GM18520 (cell line): ENCODE measurements at regions not wholly inside any gene's neighbourhood (a gene's known extent, or its start where the extent isn't known, plus 50 kb on each side); places are given as distances from the start of the nearest gene placed in this dataset.

Source experiments
- ATAC-seq: cut with Tn5 transposase; IDR thresholded peaks from one replicate; pipeline ENCODE4 v1.9.1; 2021; ENCODE audit not compliant: unreplicated experiment

- ATAC-seq = no peak
Observed at GRCh38 chr2:515441-516127, 161.6 kb downstream of the TMEM18 start.

GRCh38 chr2:513981-514706, 163.1 kb downstream of the TMEM18 start:
- no peak for ATAC-seq

- no peak for ATAC-seq
Observed at GRCh38 chr2:510839-511238, 166.4 kb downstream of the TMEM18 start.

- ATAC-seq = no peak
Observed at GRCh38 chr2:509888-510287, 167.3 kb downstream of the TMEM18 start.

- no peak for ATAC-seq
Observed at GRCh38 chr2:508121-508520, 169.1 kb downstream of the TMEM18 start.

- no peak for ATAC-seq
Observed at GRCh38 chr2:506866-507265, 170.3 kb downstream of the TMEM18 start.

- no peak for ATAC-seq
Observed at GRCh38 chr2:506451-506850, 170.8 kb downstream of the TMEM18 start.

- no peak for ATAC-seq
Observed at GRCh38 chr2:505941-506340, 171.3 kb downstream of the TMEM18 start.

- ATAC-seq = no peak
Observed at GRCh38 chr2:503288-503999, 173.8 kb downstream of the TMEM18 start.

GRCh38 chr2:502831-503230, 174.4 kb downstream of the TMEM18 start:
- ATAC-seq = no peak

- ATAC-seq = no peak
Observed at GRCh38 chr2:501667-502066, 175.5 kb downstream of the TMEM18 start.

GRCh38 chr2:501130-501529, 176.1 kb downstream of the TMEM18 start:
- no peak for ATAC-seq

GRCh38 chr2:499726-500125, 177.5 kb downstream of the TMEM18 start:
- ATAC-seq = no peak

- ATAC-seq = no peak
Observed at GRCh38 chr2:498493-499178, 178.6 kb downstream of the TMEM18 start.

GRCh38 chr2:497770-498492, 179.3 kb downstream of the TMEM18 start:
- ATAC-seq = no peak

- no peak for ATAC-seq
Observed at GRCh38 chr2:496729-497128, 180.5 kb downstream of the TMEM18 start.

- no peak for ATAC-seq
Observed at GRCh38 chr2:495745-496275, 181.4 kb downstream of the TMEM18 start.

- ATAC-seq = no peak
Observed at GRCh38 chr2:494853-495252, 182.4 kb downstream of the TMEM18 start.

GRCh38 chr2:493228-493627, 184.0 kb downstream of the TMEM18 start:
- ATAC-seq = no peak

- no peak for ATAC-seq
Observed at GRCh38 chr2:492178-492577, 185.0 kb downstream of the TMEM18 start.

GRCh38 chr2:489838-490237, 187.4 kb downstream of the TMEM18 start:
- no peak for ATAC-seq
